HCT116 (cell line): ENCODE measurements at regions not wholly inside any gene's neighbourhood (a gene's known extent, or its start where the extent isn't known, plus 50 kb on each side); places are given as distances from the start of the nearest gene placed in this dataset.

Source experiments
- ELF1 ChIP-seq: IDR thresholded peaks from 2 replicates; pipeline ENCODE4 v1.6.1; 2012; ENCODE audit warnings: low read depth, borderline replicate concordance
- EZH2 ChIP-seq: fragments of 200-600 bp; sonication (generic); IDR thresholded peaks from 2 replicates; pipeline ENCODE4 v1.6.1; 2017; ENCODE audit warnings: antibody characterized with exemption, mixed run types
- EZH2phosphoT487 ChIP-seq: fragments of 200-600 bp; IDR thresholded peaks from 2 replicates; pipeline ENCODE4 v1.6.1; 2018; ENCODE audit warnings: antibody characterized with exemption, borderline replicate concordance
- JUND ChIP-seq: IDR thresholded peaks from 2 replicates; pipeline ENCODE4 v1.6.1; 2012
- POLR2A ChIP-seq: IDR thresholded peaks from 2 replicates; pipeline ENCODE4 v1.7.0; 2011; ENCODE audit warnings: borderline replicate concordance; ENCODE audit not compliant: insufficient read depth, insufficient read length; ENCODE audit errors: extremely low read depth
- POLR2AphosphoS5 ChIP-seq: IDR thresholded peaks from 2 replicates; pipeline ENCODE4 v1.6.1; 2011; ENCODE audit warnings: mild to moderate bottlenecking, low read depth, low read length, moderate library complexity
- RAD21 ChIP-seq: IDR thresholded peaks from 2 replicates; pipeline ENCODE4 v1.6.1; 2012; ENCODE audit warnings: low read depth, mild to moderate bottlenecking
- SIN3A ChIP-seq: IDR thresholded peaks from 2 replicates; pipeline ENCODE4 v1.6.1; 2012; ENCODE audit warnings: low read depth
- SP1 ChIP-seq: IDR thresholded peaks from 2 replicates; pipeline ENCODE4 v1.6.1; 2012; ENCODE audit warnings: low read depth
- TF ChIP-seq, protein P1 (sequence below): IDR thresholded peaks from 2 replicates; pipeline ENCODE4 v1.6.1; 2012
- TF ChIP-seq, protein P2 (sequence below): IDR thresholded peaks from 2 replicates; pipeline ENCODE4 v1.6.1; 2012
- TF ChIP-seq, protein P3 (sequence below), 3 experiments: fragments of 200-600 bp in 1 of 3; sonication (generic) in 1 of 3; IDR thresholded peaks in 2 of 3; conservative IDR thresholded peaks in 1 of 3; 2 replicates each; pipeline ENCODE4 v1.5.1; 2012 to 2017; ENCODE audit warnings: low read depth in 2 of 3, low read length in 2 of 3, antibody characterized with exemption in 1 of 3, borderline replicate concordance in 1 of 3, control low read depth in 1 of 3, mild to moderate bottlenecking in 1 of 3, mixed read lengths in 1 of 3, mixed run types in 1 of 3, moderate library complexity in 1 of 3; ENCODE audit not compliant: insufficient read depth in 1 of 3

DNA sequence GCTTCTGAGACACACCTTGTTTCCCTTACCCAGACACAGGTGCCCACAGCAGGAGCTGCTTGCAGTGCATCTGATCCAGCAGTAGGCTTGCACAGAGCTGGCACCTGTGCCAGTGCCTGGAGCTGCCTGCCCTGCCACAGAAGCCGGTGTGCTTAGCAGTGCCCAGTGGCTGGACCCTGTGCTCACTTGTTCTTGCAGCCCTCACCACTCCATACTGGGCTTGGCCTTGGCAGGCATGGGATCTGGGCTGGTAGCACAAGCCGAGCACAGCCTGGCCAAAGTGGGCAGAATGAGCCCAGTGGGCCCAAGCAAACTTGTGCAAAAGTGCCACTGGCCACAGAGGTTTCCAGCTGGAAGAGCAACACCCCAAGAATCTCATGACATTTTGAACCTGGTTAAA, 1950.4 kb downstream of the SUCLG1 start:
- TF ChIP-seq, protein P1, sequence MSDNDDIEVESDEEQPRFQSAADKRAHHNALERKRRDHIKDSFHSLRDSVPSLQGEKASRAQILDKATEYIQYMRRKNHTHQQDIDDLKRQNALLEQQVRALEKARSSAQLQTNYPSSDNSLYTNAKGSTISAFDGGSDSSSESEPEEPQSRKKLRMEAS: no peak
- TF ChIP-seq JUND (no peak), EZH2 (no peak), RAD21 (no peak), POLR2A (no peak), SIN3A (no peak), POLR2AphosphoS5 (no peak), EZH2phosphoT487 (no peak), SP1 (no peak), ELF1 (no peak)
- TF ChIP-seq, protein P2, sequence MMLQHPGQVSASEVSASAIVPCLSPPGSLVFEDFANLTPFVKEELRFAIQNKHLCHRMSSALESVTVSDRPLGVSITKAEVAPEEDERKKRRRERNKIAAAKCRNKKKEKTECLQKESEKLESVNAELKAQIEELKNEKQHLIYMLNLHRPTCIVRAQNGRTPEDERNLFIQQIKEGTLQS: no peak
- TF ChIP-seq, protein P3, sequence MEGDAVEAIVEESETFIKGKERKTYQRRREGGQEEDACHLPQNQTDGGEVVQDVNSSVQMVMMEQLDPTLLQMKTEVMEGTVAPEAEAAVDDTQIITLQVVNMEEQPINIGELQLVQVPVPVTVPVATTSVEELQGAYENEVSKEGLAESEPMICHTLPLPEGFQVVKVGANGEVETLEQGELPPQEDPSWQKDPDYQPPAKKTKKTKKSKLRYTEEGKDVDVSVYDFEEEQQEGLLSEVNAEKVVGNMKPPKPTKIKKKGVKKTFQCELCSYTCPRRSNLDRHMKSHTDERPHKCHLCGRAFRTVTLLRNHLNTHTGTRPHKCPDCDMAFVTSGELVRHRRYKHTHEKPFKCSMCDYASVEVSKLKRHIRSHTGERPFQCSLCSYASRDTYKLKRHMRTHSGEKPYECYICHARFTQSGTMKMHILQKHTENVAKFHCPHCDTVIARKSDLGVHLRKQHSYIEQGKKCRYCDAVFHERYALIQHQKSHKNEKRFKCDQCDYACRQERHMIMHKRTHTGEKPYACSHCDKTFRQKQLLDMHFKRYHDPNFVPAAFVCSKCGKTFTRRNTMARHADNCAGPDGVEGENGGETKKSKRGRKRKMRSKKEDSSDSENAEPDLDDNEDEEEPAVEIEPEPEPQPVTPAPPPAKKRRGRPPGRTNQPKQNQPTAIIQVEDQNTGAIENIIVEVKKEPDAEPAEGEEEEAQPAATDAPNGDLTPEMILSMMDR (IDR thresholded peaks at IDR 0.05 in 2 of 3, conservative IDR thresholded peaks at IDR 0.05 in 1 of 3; ENCODE audit: borderline replicate concordance in 1 of 3, insufficient read depth in 1 of 3, low read depth in 2 of 3, low read length in 2 of 3): no peak
